B cell (primary cell): ENCODE measurements at regions not wholly inside any gene's neighbourhood (a gene's known extent, or its start where the extent isn't known, plus 50 kb on each side); places are given as distances from the start of the nearest gene placed in this dataset.

Experiments
- CTCF ChIP-seq: fragments of 200-600 bp; IDR thresholded peaks from one replicate; pipeline ENCODE4 v1.8.0; 2022; ENCODE audit warnings: antibody characterized with exemption, mild to moderate bottlenecking
- EZH2 ChIP-seq: IDR thresholded peaks from 2 replicates; pipeline ENCODE4 v1.6.1; 2012; ENCODE audit warnings: borderline replicate concordance, low read depth, mild to moderate bottlenecking, moderate library complexity, low read length; ENCODE audit not compliant: insufficient read depth, poor library complexity, severe bottlenecking

- TF ChIP-seq CTCF (no peak), EZH2 (no peak)
These were observed 319.8 kb downstream of the RPS4Y2 start for GRCh38 chrY:21075658-21076057.
